GM06990 (cell line): ENCODE measurements at regions not wholly inside any gene's neighbourhood (a gene's known extent, or its start where the extent isn't known, plus 50 kb on each side); places are given as distances from the start of the nearest gene placed in this dataset.
"Not testable (repeated sequence)": the region's sequence is repeated elsewhere in the genome, so short reads cannot be mapped to it uniquely, and the experiment has no call there.

Source experiments
- DNase-seq: peaks from one replicate; pipeline ENCODE4 v3.0.0-alpha.2; 2011; ENCODE audit not compliant: insufficient read length; ENCODE audit errors: extremely low read depth
- H3K27me3 ChIP-seq: replicated peaks from 2 replicates; pipeline ENCODE4 v1.6.0; 2011; ENCODE audit warnings: low read length; ENCODE audit not compliant: control insufficient read depth, insufficient read depth
- H3K36me3 ChIP-seq: 2 replicates; pipeline ENCODE4 v1.5.1; 2011; ENCODE audit warnings: low read length; ENCODE audit not compliant: control insufficient read depth, insufficient read depth
- H3K4me3 ChIP-seq: replicated peaks from 2 replicates; pipeline ENCODE4 v1.5.1; 2011; ENCODE audit warnings: low read depth, mild to moderate bottlenecking, control low read depth, low read length
- TF ChIP-seq, protein P1 (sequence below): IDR thresholded peaks from 2 replicates; pipeline ENCODE4 v1.5.1; 2011; ENCODE audit warnings: low read length, control low read depth, mild to moderate bottlenecking, inconsistent platforms; ENCODE audit not compliant: insufficient read depth, poor library complexity, severe bottlenecking

- TF ChIP-seq, protein P1, sequence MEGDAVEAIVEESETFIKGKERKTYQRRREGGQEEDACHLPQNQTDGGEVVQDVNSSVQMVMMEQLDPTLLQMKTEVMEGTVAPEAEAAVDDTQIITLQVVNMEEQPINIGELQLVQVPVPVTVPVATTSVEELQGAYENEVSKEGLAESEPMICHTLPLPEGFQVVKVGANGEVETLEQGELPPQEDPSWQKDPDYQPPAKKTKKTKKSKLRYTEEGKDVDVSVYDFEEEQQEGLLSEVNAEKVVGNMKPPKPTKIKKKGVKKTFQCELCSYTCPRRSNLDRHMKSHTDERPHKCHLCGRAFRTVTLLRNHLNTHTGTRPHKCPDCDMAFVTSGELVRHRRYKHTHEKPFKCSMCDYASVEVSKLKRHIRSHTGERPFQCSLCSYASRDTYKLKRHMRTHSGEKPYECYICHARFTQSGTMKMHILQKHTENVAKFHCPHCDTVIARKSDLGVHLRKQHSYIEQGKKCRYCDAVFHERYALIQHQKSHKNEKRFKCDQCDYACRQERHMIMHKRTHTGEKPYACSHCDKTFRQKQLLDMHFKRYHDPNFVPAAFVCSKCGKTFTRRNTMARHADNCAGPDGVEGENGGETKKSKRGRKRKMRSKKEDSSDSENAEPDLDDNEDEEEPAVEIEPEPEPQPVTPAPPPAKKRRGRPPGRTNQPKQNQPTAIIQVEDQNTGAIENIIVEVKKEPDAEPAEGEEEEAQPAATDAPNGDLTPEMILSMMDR = no peak
- no peaks in the 10 kb centered on the region for H3K27me3 ChIP-seq
- H3K4me3 ChIP-seq = no peak overlapping the region
- DNase-seq = no peak
- no peaks in the 10 kb centered on the region for H3K36me3 ChIP-seq
Observed at GRCh38 chr1:96525657-96526557, 195.7 kb upstream of the PTBP2 start.

DNA sequence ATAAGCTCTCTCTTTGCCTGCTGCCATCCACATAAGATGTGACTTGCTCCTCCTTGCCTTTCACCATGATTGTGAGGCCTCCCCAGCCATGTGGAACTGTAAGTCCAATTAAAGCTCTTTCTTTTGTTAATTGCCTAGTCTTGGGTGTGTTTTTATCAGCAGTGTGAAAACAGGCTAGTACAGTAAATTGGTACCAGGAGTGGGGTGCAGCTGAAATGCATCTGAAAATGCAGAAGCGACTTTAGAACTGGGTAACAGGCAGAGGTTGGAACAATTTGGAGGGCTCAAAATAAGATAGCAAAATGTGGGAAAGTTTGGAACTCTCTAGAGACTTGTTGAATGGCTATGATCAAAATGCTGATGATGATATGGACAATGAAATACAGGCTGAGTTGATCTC lies 192.9 kb upstream of the PTBP2 start:
- H3K4me3 ChIP-seq = not testable (repeated sequence)

GRCh38 chr1:96533820-96534219 lies 187.8 kb upstream of the PTBP2 start:
- TF ChIP-seq, protein P1 = no peak
- Histone ChIP-seq H3K27me3 (no peaks in the 10 kb centered on the region), H3K4me3 (no peak overlapping the region), H3K36me3 (no peaks in the 10 kb centered on the region)
- no peak for DNase-seq

More for the DNA sequence above, 192.9 kb upstream of the PTBP2 start:
- DNase-seq, H3K36me3 ChIP-seq, H3K27me3 ChIP-seq: not testable (repeated sequence)

GRCh38 chr1:96536581-96536980 lies 185.0 kb upstream of the PTBP2 start:
- no peak overlapping the region for H3K4me3 ChIP-seq
- H3K27me3 ChIP-seq = no peaks in the 10 kb centered on the region
- DNase-seq = no peak
- no peaks in the 10 kb centered on the region for H3K36me3 ChIP-seq
- TF ChIP-seq, protein P1 = no peak

GRCh38 chr1:96538111-96538641 lies 183.4 kb upstream of the PTBP2 start:
- Histone ChIP-seq H3K4me3 (no peak overlapping the region), H3K36me3 (no peaks in the 10 kb centered on the region), H3K27me3 (no peaks in the 10 kb centered on the region)
- DNase-seq = no peak
- TF ChIP-seq, protein P1 = no peak

DNA sequence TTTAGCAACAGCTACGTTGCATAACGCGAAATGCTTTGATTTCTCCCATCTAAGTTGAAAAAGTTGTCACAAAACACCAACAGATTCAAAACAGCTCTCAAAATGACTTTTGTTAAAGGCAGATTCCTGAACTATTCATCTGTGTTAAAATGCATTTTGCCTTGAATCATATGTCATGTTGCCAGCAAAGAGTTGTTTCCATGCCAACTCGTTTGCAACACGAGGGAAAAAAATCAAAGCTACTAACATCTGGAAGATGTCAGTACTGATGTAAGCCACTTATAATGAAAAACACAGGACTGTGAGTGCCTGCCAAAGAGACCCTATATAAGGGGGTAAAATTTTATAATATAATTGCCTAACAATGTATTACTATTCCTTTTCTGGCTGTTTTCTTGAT lies 182.7 kb upstream of the PTBP2 start:
- no peak for DNase-seq
- Histone ChIP-seq H3K27me3 (no peaks in the 10 kb centered on the region), H3K4me3 (no peak overlapping the region), H3K36me3 (no peaks in the 10 kb centered on the region)
- TF ChIP-seq, protein P1 = no peak
